Activated CD8-positive, alpha-beta memory T cell treated with anti-CD3 and anti-CD28 coated beads for 1 hour (primary cell): ENCODE measurements at regions not wholly inside any gene's neighbourhood (a gene's known extent, or its start where the extent isn't known, plus 50 kb on each side); places are given as distances from the start of the nearest gene placed in this dataset.

ENCODE experiments used
- DNase-seq, 2 donors: peaks; one replicate each; pipeline ENCODE4 v3.0.0-alpha.2; 2020; ENCODE audit warnings: low read depth in 1 of 2; ENCODE audit errors: extremely low read depth in 1 of 2

GRCh38 chr6:22221630-22222029 is 75.2 kb downstream of the PRL start:
- DNase-seq: no peak

- no peak for DNase-seq
These were observed 74.4 kb downstream of the PRL start for GRCh38 chr6:22222469-22222868.

- DNase-seq: no peak
These were observed 68.8 kb downstream of the PRL start for GRCh38 chr6:22227824-22228610.

GRCh38 chr6:22231050-22231449 is 65.8 kb downstream of the PRL start:
- DNase-seq: no peak

GRCh38 chr6:22231616-22232015 is 65.2 kb downstream of the PRL start:
- DNase-seq: no peak

- no peak for DNase-seq
These were observed 60.0 kb downstream of the PRL start for GRCh38 chr6:22236626-22237414.
